A549 (cell line): ENCODE measurements at regions not wholly inside any gene's neighbourhood (a gene's known extent, or its start where the extent isn't known, plus 50 kb on each side); places are given as distances from the start of the nearest gene placed in this dataset.

ENCODE experiments used
- ATAC-seq, 2 experiments: fragments of 200-7000 bp in 1 of 2; fragments of >200 bp in 1 of 2; cut with Nextera tagmentation in 1 of 2; cut with Tn5 transposase in 1 of 2; 3 replicates each; pipeline versions ENCODE4 v1.8.0 to v1.9.1; 2018 to 2020; ENCODE audit warnings: mild to moderate bottlenecking in 1 of 2, moderate library complexity in 1 of 2
- CTCF ChIA-PET: fragments of 300-600 bp; sonication (Branson Sonifier 250); formaldehyde crosslinking; extraction: SDS; loops from one replicate; lab custom pipeline; 2021; ENCODE audit warnings: antibody characterized with exemption, inconsistent platforms; lab: Yijun Ruan, JAX
- POLR2A ChIA-PET: fragments of 350-600 bp; formaldehyde crosslinking; extraction: SDS; loops from one replicate; lab custom pipeline; 2021; ENCODE audit warnings: antibody characterized with exemption, inconsistent platforms; lab: Yijun Ruan, JAX
- DNase-seq, 2 experiments: peaks; one replicate each; pipeline versions ENCODE4 v3.0.0 to v3.0.0-alpha.2; 2011 to 2016; ENCODE audit warnings: low read depth in 1 of 2, low spot score in 1 of 2
- FAIRE-seq: peaks from 2 replicates; lab custom pipeline; 2011; peaks lifted over from hg19 to GRCh38; lab: Jason Lieb, UNC
- H3K27ac ChIP-seq, 2 experiments: fragments of >200 bp; sonication (Bioruptor Twin); formaldehyde crosslinking; 3 replicates each; pipeline ENCODE4 v1.5.1; 2016 to 2017
- H3K4me1 ChIP-seq: fragments of >200 bp; sonication (Bioruptor Twin); formaldehyde crosslinking; 3 replicates; pipeline ENCODE4 v1.6.1; 2016
- H3K4me2 ChIP-seq: fragments of >200 bp; sonication (Bioruptor Twin); formaldehyde crosslinking; 3 replicates; pipeline ENCODE4 v1.6.1; 2016
- H3K4me3 ChIP-seq: fragments of >200 bp; sonication (Bioruptor Twin); formaldehyde crosslinking; 3 replicates; pipeline ENCODE4 v1.5.1; 2016
- H3K9me3 ChIP-seq: fragments of >200 bp; sonication (Bioruptor Twin); formaldehyde crosslinking; 3 replicates; pipeline ENCODE4 v1.6.1; 2016
- BCL3 ChIP-seq: fragments of >200 bp; sonication (Bioruptor Twin); formaldehyde crosslinking; IDR thresholded peaks from 3 replicates; pipeline ENCODE4 v1.6.1; 2016
- CBX8 ChIP-seq: fragments of 200-600 bp; sonication (generic); IDR thresholded peaks from 2 replicates; pipeline ENCODE4 v1.6.1; 2016
- CEBPB ChIP-seq, 2 experiments: fragments of >200 bp in 1 of 2; sonication (Bioruptor Twin) in 1 of 2; formaldehyde crosslinking in 1 of 2; IDR thresholded peaks; 2 replicates each; pipeline ENCODE4 v1.6.1; 2012 to 2016
- CHD4 ChIP-seq: fragments of 200-600 bp; sonication (generic); IDR thresholded peaks from 2 replicates; pipeline ENCODE4 v1.6.1; 2016; ENCODE audit warnings: antibody characterized with exemption, mild to moderate bottlenecking, borderline replicate concordance
- EHF ChIP-seq: fragments of 250-450 bp; sonication (Bioruptor Pico); IDR thresholded peaks from 2 replicates; pipeline ENCODE4 v1.5.0; 2020; ENCODE audit warnings: mild to moderate bottlenecking
- EHMT2 ChIP-seq: fragments of 200-600 bp; sonication (generic); IDR thresholded peaks from 2 replicates; pipeline ENCODE4 v1.6.1; 2016; ENCODE audit warnings: antibody characterized with exemption, low read depth, mild to moderate bottlenecking, moderate library complexity
- ESRRA ChIP-seq: fragments of 150-350 bp; IDR thresholded peaks from 2 replicates; pipeline ENCODE4 v1.6.1; 2014; ENCODE audit warnings: mild to moderate bottlenecking, low read length, borderline replicate concordance
- FOSL2 ChIP-seq, 2 experiments: fragments of 450-650 bp in 1 of 2; fragments of >200 bp in 1 of 2; sonication (Bioruptor Twin) in 1 of 2; formaldehyde crosslinking; IDR thresholded peaks; 2 replicates each; pipeline versions ENCODE4 v1.5.0 to v1.6.1; 2016 to 2020; ENCODE audit warnings: mild to moderate bottlenecking in 1 of 2, moderate library complexity in 1 of 2
- KDM1A ChIP-seq: fragments of 200-600 bp; sonication (generic); IDR thresholded peaks from 2 replicates; pipeline ENCODE4 v1.6.1; 2016; ENCODE audit warnings: low read depth, mild to moderate bottlenecking
- MAFK ChIP-seq: fragments of 450-650 bp; IDR thresholded peaks from 2 replicates; pipeline ENCODE4 v1.6.1; 2014; ENCODE audit not compliant: partially characterized antibody
- MAX ChIP-seq: IDR thresholded peaks from 2 replicates; pipeline ENCODE4 v1.6.1; 2012
- MAZ ChIP-seq: fragments of 150-350 bp; IDR thresholded peaks from 2 replicates; pipeline ENCODE4 v1.6.1; 2014; ENCODE audit warnings: antibody characterized with exemption, low read depth, low read length, borderline replicate concordance
- NFE2L2 ChIP-seq: fragments of 150-350 bp; conservative IDR thresholded peaks from 2 replicates; pipeline ENCODE4 v1.6.1; 2014; ENCODE audit warnings: low read length
- PHF8 ChIP-seq: fragments of 200-600 bp; sonication (generic); IDR thresholded peaks from 2 replicates; pipeline ENCODE4 v1.6.1; 2016; ENCODE audit warnings: low read depth, mild to moderate bottlenecking, antibody characterized with exemption, moderate library complexity, borderline replicate concordance
- POLR2A ChIP-seq: IDR thresholded peaks from 2 replicates; pipeline ENCODE4 v1.6.1; 2012; ENCODE audit warnings: mild to moderate bottlenecking, low read length
- RAD21 ChIP-seq, 2 experiments: fragments of >200 bp in 1 of 2; sonication (Bioruptor Twin) in 1 of 2; formaldehyde crosslinking in 1 of 2; IDR thresholded peaks in 1 of 2; conservative IDR thresholded peaks in 1 of 2; 2 replicates in 1 of 2; 3 replicates in 1 of 2; pipeline ENCODE4 v1.6.1; 2012 to 2018; ENCODE audit warnings: inconsistent platforms in 1 of 2
- RFX5 ChIP-seq: fragments of 450-650 bp; IDR thresholded peaks from 2 replicates; pipeline ENCODE4 v1.7.1; 2014; ENCODE audit warnings: antibody characterized with exemption, mild to moderate bottlenecking, moderate library complexity
- SMC3 ChIP-seq: fragments of >200 bp; sonication (Bioruptor Twin); formaldehyde crosslinking; IDR thresholded peaks from 3 replicates; pipeline ENCODE4 v1.6.1; 2018; ENCODE audit warnings: inconsistent platforms
- SREBF2 ChIP-seq: fragments of 450-650 bp; IDR thresholded peaks from 2 replicates; pipeline ENCODE4 v1.6.1; 2014; ENCODE audit warnings: mild to moderate bottlenecking, moderate library complexity
- WGBS: methylation state at CpG from one replicate; pipeline ENCODE4 v1.1.6; 2017; ENCODE audit errors: missing lambda C conversion rate; 5-methylcytosine and 5-hydroxymethylcytosine counted together
- TF ChIP-seq, protein P1 (sequence below): fragments of 250-450 bp; sonication (Bioruptor Pico); IDR thresholded peaks from 2 replicates; pipeline ENCODE4 v1.5.0; 2021; ENCODE audit warnings: mild to moderate bottlenecking, moderate library complexity, borderline replicate concordance
- TF ChIP-seq, protein P2 (sequence below): IDR thresholded peaks from 2 replicates; pipeline ENCODE4 v1.6.1; 2012; ENCODE audit warnings: low read depth, borderline replicate concordance

GRCh38 chr1:95685081-95685480, 451.1 kb downstream of the RWDD3 start (continued):
- TF ChIP-seq CBX8 = no peak
- no peak for TF ChIP-seq MAX
- TF ChIP-seq RFX5 = no peak

DNA sequence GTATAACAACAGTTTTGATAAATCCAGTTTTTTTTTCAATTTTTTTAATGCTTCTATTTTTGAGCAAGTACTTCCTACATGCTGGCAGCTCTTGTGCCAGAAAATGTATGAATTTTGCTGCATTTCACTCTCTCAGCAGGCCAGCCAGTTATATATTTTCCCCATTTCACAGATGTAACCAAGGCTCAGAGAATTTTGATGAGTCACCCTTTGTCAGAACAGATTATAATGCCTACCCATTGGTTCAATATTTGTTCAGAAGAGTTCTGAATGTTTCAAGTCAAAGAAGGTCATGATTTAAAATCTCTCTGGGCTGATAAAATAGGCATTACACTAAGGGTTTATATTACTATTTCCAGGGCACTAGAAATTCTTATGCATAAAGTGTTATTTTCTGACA, 452.2 kb downstream of the RWDD3 start:
- DNase-seq (no peak), ATAC-seq (no peak)
- no peak overlapping the region for H3K27ac ChIP-seq
- peak; percentile 69 for TF ChIP-seq NFE2L2
- TF ChIP-seq FOSL2 (IDR thresholded peaks at IDR 0.05) = no peak
- peak; percentile 28; the same call in 1 of the 2 replicates for TF ChIP-seq FOSL2 (CRISPR knock-in tag; IDR thresholded peaks at IDR 0.05)
- TF ChIP-seq RAD21 (conservative IDR thresholded peaks at IDR 0.05 in 1 of 2, IDR thresholded peaks at IDR 0.05 in 1 of 2) = no peak
- TF ChIP-seq KDM1A = no peak
- TF ChIP-seq EHF (CRISPR knock-in tag) = no peak
- no peak for TF ChIP-seq SREBF2
- peak; percentile 41 for TF ChIP-seq MAFK
- no peak for TF ChIP-seq CEBPB (IDR thresholded peaks at IDR 0.05)
- no peak for TF ChIP-seq MAZ
- TF ChIP-seq, protein P1, sequence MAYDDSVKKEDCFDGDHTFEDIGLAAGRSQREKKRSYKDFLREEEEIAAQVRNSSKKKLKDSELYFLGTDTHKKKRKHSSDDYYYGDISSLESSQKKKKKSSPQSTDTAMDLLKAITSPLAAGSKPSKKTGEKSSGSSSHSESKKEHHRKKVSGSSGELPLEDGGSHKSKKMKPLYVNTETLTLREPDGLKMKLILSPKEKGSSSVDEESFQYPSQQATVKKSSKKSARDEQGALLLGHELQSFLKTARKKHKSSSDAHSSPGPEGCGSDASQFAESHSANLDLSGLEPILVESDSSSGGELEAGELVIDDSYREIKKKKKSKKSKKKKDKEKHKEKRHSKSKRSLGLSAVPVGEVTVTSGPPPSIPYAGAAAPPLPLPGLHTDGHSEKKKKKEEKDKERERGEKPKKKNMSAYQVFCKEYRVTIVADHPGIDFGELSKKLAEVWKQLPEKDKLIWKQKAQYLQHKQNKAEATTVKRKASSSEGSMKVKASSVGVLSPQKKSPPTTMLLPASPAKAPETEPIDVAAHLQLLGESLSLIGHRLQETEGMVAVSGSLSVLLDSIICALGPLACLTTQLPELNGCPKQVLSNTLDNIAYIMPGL (CRISPR knock-in tag) = no peak
- TF ChIP-seq POLR2A = no peak
- no peak for TF ChIP-seq SMC3
- no peak for TF ChIP-seq PHF8
- no peak for TF ChIP-seq EHMT2
- TF ChIP-seq, protein P2, sequence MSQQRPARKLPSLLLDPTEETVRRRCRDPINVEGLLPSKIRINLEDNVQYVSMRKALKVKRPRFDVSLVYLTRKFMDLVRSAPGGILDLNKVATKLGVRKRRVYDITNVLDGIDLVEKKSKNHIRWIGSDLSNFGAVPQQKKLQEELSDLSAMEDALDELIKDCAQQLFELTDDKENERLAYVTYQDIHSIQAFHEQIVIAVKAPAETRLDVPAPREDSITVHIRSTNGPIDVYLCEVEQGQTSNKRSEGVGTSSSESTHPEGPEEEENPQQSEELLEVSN = no peak
- TF ChIP-seq BCL3 = no peak
- TF ChIP-seq, all 56 proteins: peak for 3
- ChIA-PET CTCF (no interaction called here), POLR2A (no interaction called here)
- H3K9me3 ChIP-seq = no peaks in the 10 kb centered on the region
- no peak overlapping the region for H3K4me2 ChIP-seq
- no peak overlapping the region for H3K4me3 ChIP-seq
- H3K4me1 ChIP-seq = no peaks in the 10 kb centered on the region
- FAIRE-seq = no peak

GRCh38 chr1:95699149-95699953, 465.3 kb downstream of the RWDD3 start:
- 12% methylated on average over 3 of the region's 3 CpGs for WGBS
- POLR2A ChIA-PET = no interaction called here
- H3K4me1 ChIP-seq = no peaks in the 10 kb centered on the region
- no peaks in the 10 kb centered on the region for H3K9me3 ChIP-seq
- H3K4me3 ChIP-seq = no peak overlapping the region
- no peak overlapping the region for H3K27ac ChIP-seq
- ATAC-seq = no peak
- TF ChIP-seq CHD4 = no peak
- TF ChIP-seq ESRRA = no peak
- TF ChIP-seq BCL3 = no peak
- TF ChIP-seq NFE2L2 = no peak
- no peak for TF ChIP-seq SREBF2
- no peak overlapping the region for H3K4me2 ChIP-seq
- DNase-seq = no peak
- CTCF ChIA-PET = no interaction called here
- FAIRE-seq = no peak
